Activated T-cell treated with anti-CD3 and anti-CD28 coated beads, Interleukin-2, amount 50 U/mL, for 24 hours (primary cell): ENCODE measurements at regions not wholly inside any gene's neighbourhood (a gene's known extent, or its start where the extent isn't known, plus 50 kb on each side); places are given as distances from the start of the nearest gene placed in this dataset.
"Not testable (repeated sequence)": the region's sequence is repeated elsewhere in the genome, so short reads cannot be mapped to it uniquely, and the experiment has no call there.

Experiments used
- DNase-seq: peaks from one replicate; pipeline ENCODE4 v3.0.0-alpha.2; 2020
- H3K27ac Mint-ChIP-seq: 2 replicates; pipeline ENCODE4 v1.8.0; 2020; ENCODE audit warnings: mild to moderate bottlenecking, mixed read lengths
- H3K27me3 Mint-ChIP-seq: 2 replicates; pipeline ENCODE4 v1.8.0; 2020; ENCODE audit warnings: mixed read lengths
- H3K36me3 Mint-ChIP-seq: 2 replicates; pipeline ENCODE4 v1.8.0; 2020; ENCODE audit warnings: low read depth, mixed read lengths
- H3K4me1 Mint-ChIP-seq: 2 replicates; pipeline ENCODE4 v1.8.0; 2020; ENCODE audit warnings: low read depth, mixed read lengths
- H3K4me3 Mint-ChIP-seq: 2 replicates; pipeline ENCODE4 v1.8.0; 2020; ENCODE audit warnings: mild to moderate bottlenecking, moderate library complexity, mixed read lengths
- H3K9me3 Mint-ChIP-seq: 2 replicates; pipeline ENCODE4 v1.8.0; 2020; ENCODE audit warnings: mixed read lengths

- Mint-ChIP-seq H3K4me1 (no peaks in the 10 kb centered on the region), H3K4me3 (no peak overlapping the region), H3K36me3 (no peaks in the 10 kb centered on the region), H3K27ac (no peak overlapping the region), H3K9me3 (no peaks in the 10 kb centered on the region), H3K27me3 (peaks cover 18% of the 10 kb centered on the region)
- DNase-seq, result no peak
Observed at GRCh38 chrX:74160358-74160757, 143.6 kb upstream of the ZCCHC13 start.

GRCh38 chrX:74147439-74147838 lies 156.5 kb upstream of the ZCCHC13 start:
- Mint-ChIP-seq H3K27me3 (peaks cover 70% of the 10 kb centered on the region), H3K4me3 (no peak overlapping the region), H3K36me3 (no peaks in the 10 kb centered on the region), H3K4me1 (no peaks in the 10 kb centered on the region), H3K9me3 (no peaks in the 10 kb centered on the region), H3K27ac (no peak overlapping the region)
- no peak for DNase-seq

- DNase-seq, result no peak
- Mint-ChIP-seq H3K9me3 (no peaks in the 10 kb centered on the region), H3K4me3 (no peak overlapping the region), H3K27ac (no peak overlapping the region), H3K4me1 (no peaks in the 10 kb centered on the region), H3K27me3 (peaks cover 45% of the 10 kb centered on the region), H3K36me3 (no peaks in the 10 kb centered on the region)
Observed at GRCh38 chrX:74138943-74139342, 165.0 kb upstream of the ZCCHC13 start.

DNA sequence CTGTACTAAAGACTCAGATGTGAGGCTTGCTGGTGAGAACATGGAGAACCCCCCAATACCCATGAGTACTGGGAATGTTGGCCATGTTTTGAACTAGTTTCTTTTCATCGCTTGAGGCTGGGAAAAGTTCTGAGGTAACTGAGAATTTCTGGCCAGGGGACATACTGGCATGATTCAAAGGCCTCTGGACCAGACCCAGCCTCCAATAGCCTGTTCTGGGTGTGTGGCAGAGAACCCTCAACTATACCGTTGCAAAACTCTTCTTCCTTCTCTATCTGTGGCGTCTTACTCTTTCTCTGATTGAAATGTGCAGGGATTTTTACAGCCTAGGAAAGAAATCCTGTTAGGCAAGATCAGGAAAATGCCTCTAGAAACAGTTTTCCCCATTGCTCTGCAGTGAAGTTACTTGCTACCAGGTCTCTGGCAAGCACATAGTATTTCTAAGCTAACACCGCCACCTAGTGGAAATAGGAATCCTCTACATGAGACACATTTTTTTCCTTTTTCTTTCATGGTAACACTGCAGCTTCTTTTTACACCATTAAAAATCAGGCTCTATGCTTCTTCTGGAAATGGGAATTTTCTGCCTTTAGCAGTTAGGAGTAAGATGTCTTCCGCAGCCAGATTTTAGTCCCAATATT lies 170.7 kb upstream of the ZCCHC13 start:
- Mint-ChIP-seq H3K4me1 (no peaks in the 10 kb centered on the region), H3K27me3 (peaks cover 7% of the 10 kb centered on the region)
- DNase-seq, result no peak

GRCh38 chrX:74132280-74132679 lies 171.7 kb upstream of the ZCCHC13 start:
- Mint-ChIP-seq H3K4me1 (no peaks in the 10 kb centered on the region), H3K36me3 (no peaks in the 10 kb centered on the region), H3K4me3 (no peak overlapping the region), H3K9me3 (no peaks in the 10 kb centered on the region), H3K27ac (no peak overlapping the region), H3K27me3 (peaks cover 4% of the 10 kb centered on the region)
- no peak for DNase-seq

More for the DNA sequence above, 170.7 kb upstream of the ZCCHC13 start:
- H3K4me3 Mint-ChIP-seq, result no peak overlapping the region
- no peaks in the 10 kb centered on the region for H3K36me3 Mint-ChIP-seq
- no peaks in the 10 kb centered on the region for H3K9me3 Mint-ChIP-seq
- H3K27ac Mint-ChIP-seq, result no peak overlapping the region

DNA sequence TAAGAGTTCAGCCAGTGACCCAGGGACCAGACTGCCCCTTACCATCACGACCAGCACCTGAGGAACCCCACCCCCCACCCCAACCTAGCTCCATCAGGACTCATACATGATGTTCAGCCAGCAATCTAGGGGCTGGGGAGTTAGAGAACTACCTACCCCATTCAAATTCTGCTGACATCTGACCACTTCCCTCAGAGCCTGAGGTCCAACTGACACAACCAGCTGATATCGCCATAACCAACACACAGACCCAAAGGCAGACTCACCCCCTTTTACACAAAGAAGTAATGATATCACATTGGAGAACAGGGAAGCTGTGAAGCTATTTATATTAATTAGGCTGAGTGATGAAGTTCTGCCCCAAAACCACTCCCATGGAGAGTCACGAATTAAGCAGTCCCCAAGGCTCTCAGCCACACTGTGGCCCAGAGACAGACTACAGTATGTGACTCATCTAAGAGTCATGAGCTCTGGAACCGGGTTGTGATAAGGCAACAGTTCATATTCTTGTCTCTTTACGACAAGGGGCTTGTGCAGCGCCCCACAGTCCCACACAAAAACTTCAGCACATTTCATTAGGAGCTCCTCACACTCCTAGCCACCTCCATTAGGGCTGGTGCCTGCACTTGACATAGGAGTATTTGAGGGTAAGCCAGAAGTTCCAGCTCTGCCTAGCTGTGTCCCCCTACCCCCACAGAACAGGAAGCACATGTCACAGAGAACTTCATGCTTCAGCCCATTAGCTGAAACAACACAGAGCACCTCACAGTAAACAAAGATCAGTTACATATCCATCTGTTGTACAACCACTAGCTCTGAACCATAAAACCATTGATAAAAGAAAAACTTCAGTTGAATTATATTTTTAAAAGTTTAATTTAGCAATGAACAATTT lies 184.7 kb upstream of the ZCCHC13 start:
- Mint-ChIP-seq H3K27ac (no peak overlapping the region), H3K4me1 (no peaks in the 10 kb centered on the region), H3K9me3 (no peaks in the 10 kb centered on the region), H3K36me3 (no peaks in the 10 kb centered on the region), H3K27me3 (peaks cover 7% of the 10 kb centered on the region), H3K4me3 (no peak overlapping the region)
- DNase-seq, result no peak

GRCh38 chrX:74117962-74118902 lies 185.7 kb upstream of the ZCCHC13 start:
- Mint-ChIP-seq H3K9me3 (no peaks in the 10 kb centered on the region), H3K4me3 (no peak overlapping the region), H3K4me1 (no peaks in the 10 kb centered on the region), H3K27me3 (peaks cover 12% of the 10 kb centered on the region), H3K27ac (no peak overlapping the region), H3K36me3 (no peaks in the 10 kb centered on the region)
- no peak for DNase-seq

GRCh38 chrX:74111245-74111644 lies 192.7 kb upstream of the ZCCHC13 start:
- Mint-ChIP-seq H3K4me3 (no peak overlapping the region), H3K36me3 (peaks cover 2% of the 10 kb centered on the region), H3K27ac (no peak overlapping the region), H3K4me1 (no peaks in the 10 kb centered on the region), H3K27me3 (peaks cover 58% of the 10 kb centered on the region), H3K9me3 (no peaks in the 10 kb centered on the region)
- DNase-seq, result no peak

GRCh38 chrX:74107666-74108065 lies 196.3 kb upstream of the ZCCHC13 start:
- peaks cover 74% of the 10 kb centered on the region for H3K27me3 Mint-ChIP-seq
- H3K4me1 Mint-ChIP-seq, result no peaks in the 10 kb centered on the region
- H3K9me3 Mint-ChIP-seq, result no peaks in the 10 kb centered on the region
- H3K36me3 Mint-ChIP-seq, result peaks cover 2% of the 10 kb centered on the region
- no peak for DNase-seq
- no peak overlapping the region for H3K4me3 Mint-ChIP-seq
- no peak overlapping the region for H3K27ac Mint-ChIP-seq

- no peaks in the 10 kb centered on the region for H3K9me3 Mint-ChIP-seq
- no peak overlapping the region for H3K27ac Mint-ChIP-seq
- H3K4me1 Mint-ChIP-seq, result no peaks in the 10 kb centered on the region
- peaks cover 67% of the 10 kb centered on the region for H3K27me3 Mint-ChIP-seq
- peaks cover 2% of the 10 kb centered on the region for H3K36me3 Mint-ChIP-seq
- no peak overlapping the region for H3K4me3 Mint-ChIP-seq
- no peak for DNase-seq
Observed at GRCh38 chrX:74104356-74105015, 199.5 kb upstream of the ZCCHC13 start.

GRCh38 chrX:74098407-74098806 lies 205.6 kb upstream of the ZCCHC13 start:
- H3K9me3 Mint-ChIP-seq, H3K36me3 Mint-ChIP-seq, DNase-seq, H3K27ac Mint-ChIP-seq, H3K4me1 Mint-ChIP-seq, H3K4me3 Mint-ChIP-seq: not testable (repeated sequence)
- H3K27me3 Mint-ChIP-seq, result peaks cover 25% of the 10 kb centered on the region

GRCh38 chrX:74090049-74090448 lies 213.9 kb upstream of the ZCCHC13 start:
- no peaks in the 10 kb centered on the region for H3K4me1 Mint-ChIP-seq
- DNase-seq, result no peak
- H3K36me3 Mint-ChIP-seq, result no peaks in the 10 kb centered on the region
- peaks cover 14% of the 10 kb centered on the region for H3K9me3 Mint-ChIP-seq
- H3K27ac Mint-ChIP-seq, result no peak overlapping the region
- H3K27me3 Mint-ChIP-seq, result peaks cover 11% of the 10 kb centered on the region
- no peak overlapping the region for H3K4me3 Mint-ChIP-seq

- Mint-ChIP-seq H3K27ac (no peak overlapping the region), H3K9me3 (peaks cover 15% of the 10 kb centered on the region)
- DNase-seq, result no peak
Observed at GRCh38 chrX:74085642-74086236, 218.2 kb upstream of the ZCCHC13 start.

DNA sequence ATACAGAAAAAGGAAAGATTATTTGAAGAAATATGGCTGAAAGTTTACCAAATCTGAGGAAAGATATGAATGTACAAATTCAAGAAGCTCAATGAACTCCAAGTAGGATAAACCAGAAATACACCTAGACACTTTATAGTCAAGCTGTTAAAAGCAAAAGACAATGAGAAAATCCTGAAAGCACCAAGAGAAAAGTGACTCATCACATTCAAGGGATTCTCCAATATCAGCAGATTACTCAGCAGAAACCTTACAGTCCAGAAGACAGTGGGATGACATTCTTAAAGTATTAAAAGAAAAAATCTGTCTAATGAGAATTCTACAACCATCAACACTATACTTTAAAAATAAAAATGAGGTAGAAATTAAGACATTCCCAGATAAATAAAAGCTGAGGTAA lies 223.8 kb upstream of the ZCCHC13 start:
- Mint-ChIP-seq H3K4me3 (no peak overlapping the region), H3K9me3 (peaks cover 22% of the 10 kb centered on the region), H3K27me3 (peaks cover 33% of the 10 kb centered on the region), H3K27ac (no peak overlapping the region), H3K36me3 (peaks cover 4% of the 10 kb centered on the region), H3K4me1 (no peaks in the 10 kb centered on the region)
- no peak for DNase-seq

More at GRCh38 chrX:74085642-74086236, 218.2 kb upstream of the ZCCHC13 start:
- no peaks in the 10 kb centered on the region for H3K4me1 Mint-ChIP-seq
- no peak overlapping the region for H3K4me3 Mint-ChIP-seq
- no peaks in the 10 kb centered on the region for H3K36me3 Mint-ChIP-seq
- H3K27me3 Mint-ChIP-seq, result peaks cover 23% of the 10 kb centered on the region
